A549 (cell line): ENCODE measurements at regions not wholly inside any gene's neighbourhood (a gene's known extent, or its start where the extent isn't known, plus 50 kb on each side); places are given as distances from the start of the nearest gene placed in this dataset.

Experiments
- ATAC-seq, 2 experiments: fragments of 200-7000 bp in 1 of 2; fragments of >200 bp in 1 of 2; cut with Nextera tagmentation in 1 of 2; cut with Tn5 transposase in 1 of 2; 3 replicates each; pipeline versions ENCODE4 v1.8.0 to v1.9.1; 2018 to 2020; ENCODE audit warnings: mild to moderate bottlenecking in 1 of 2, moderate library complexity in 1 of 2
- CTCF ChIA-PET: fragments of 300-600 bp; sonication (Branson Sonifier 250); formaldehyde crosslinking; extraction: SDS; loops from one replicate; lab custom pipeline; 2021; ENCODE audit warnings: antibody characterized with exemption, inconsistent platforms; lab: Yijun Ruan, JAX
- POLR2A ChIA-PET: fragments of 350-600 bp; formaldehyde crosslinking; extraction: SDS; loops from one replicate; lab custom pipeline; 2021; ENCODE audit warnings: antibody characterized with exemption, inconsistent platforms; lab: Yijun Ruan, JAX
- DNase-seq, 2 experiments: peaks; one replicate each; pipeline versions ENCODE4 v3.0.0 to v3.0.0-alpha.2; 2011 to 2016; ENCODE audit warnings: low read depth in 1 of 2, low spot score in 1 of 2
- FAIRE-seq: peaks from 2 replicates; lab custom pipeline; 2011; peaks lifted over from hg19 to GRCh38; lab: Jason Lieb, UNC
- H3K27ac ChIP-seq, 2 experiments: fragments of >200 bp; sonication (Bioruptor Twin); formaldehyde crosslinking; 3 replicates each; pipeline ENCODE4 v1.5.1; 2016 to 2017
- H3K4me1 ChIP-seq: fragments of >200 bp; sonication (Bioruptor Twin); formaldehyde crosslinking; 3 replicates; pipeline ENCODE4 v1.6.1; 2016
- H3K4me2 ChIP-seq: fragments of >200 bp; sonication (Bioruptor Twin); formaldehyde crosslinking; 3 replicates; pipeline ENCODE4 v1.6.1; 2016
- H3K4me3 ChIP-seq: fragments of >200 bp; sonication (Bioruptor Twin); formaldehyde crosslinking; 3 replicates; pipeline ENCODE4 v1.5.1; 2016
- H3K9me3 ChIP-seq: fragments of >200 bp; sonication (Bioruptor Twin); formaldehyde crosslinking; 3 replicates; pipeline ENCODE4 v1.6.1; 2016
- CHD4 ChIP-seq: fragments of 200-600 bp; sonication (generic); IDR thresholded peaks from 2 replicates; pipeline ENCODE4 v1.6.1; 2016; ENCODE audit warnings: antibody characterized with exemption, mild to moderate bottlenecking, borderline replicate concordance
- FOXS1 ChIP-seq: fragments of 250-450 bp; sonication (Bioruptor Pico); IDR thresholded peaks from 2 replicates; pipeline ENCODE4 v1.5.0; 2020; ENCODE audit warnings: mild to moderate bottlenecking, moderate library complexity
- HOXB13 ChIP-seq: fragments of 250-450 bp; sonication (Bioruptor Pico); IDR thresholded peaks from 2 replicates; pipeline ENCODE4 v1.5.0; 2020; ENCODE audit warnings: low read depth, mild to moderate bottlenecking, moderate library complexity
- JUN ChIP-seq, 2 experiments: fragments of >200 bp; sonication (Bioruptor Twin); formaldehyde crosslinking; IDR thresholded peaks; 2 replicates in 1 of 2; 3 replicates in 1 of 2; pipeline ENCODE4 v1.6.1; 2016 to 2017
- JUNB ChIP-seq: fragments of >200 bp; sonication (Bioruptor Twin); formaldehyde crosslinking; IDR thresholded peaks from 2 replicates; pipeline ENCODE4 v1.6.1; 2016
- MAZ ChIP-seq: fragments of 150-350 bp; IDR thresholded peaks from 2 replicates; pipeline ENCODE4 v1.6.1; 2014; ENCODE audit warnings: antibody characterized with exemption, low read depth, low read length, borderline replicate concordance
- NPAS2 ChIP-seq: fragments of 250-450 bp; sonication (Bioruptor Pico); IDR thresholded peaks from 2 replicates; pipeline ENCODE4 v1.8.0; 2022; ENCODE audit warnings: mild to moderate bottlenecking, moderate library complexity, borderline replicate concordance
- PHF8 ChIP-seq: fragments of 200-600 bp; sonication (generic); IDR thresholded peaks from 2 replicates; pipeline ENCODE4 v1.6.1; 2016; ENCODE audit warnings: low read depth, mild to moderate bottlenecking, antibody characterized with exemption, moderate library complexity, borderline replicate concordance
- POLR2A ChIP-seq: IDR thresholded peaks from 2 replicates; pipeline ENCODE4 v1.6.1; 2012; ENCODE audit warnings: mild to moderate bottlenecking, low read length
- POLR2AphosphoS2 ChIP-seq: conservative IDR thresholded peaks from 2 replicates; pipeline ENCODE4 v1.6.1; 2012; ENCODE audit warnings: low read length, improper control_type of control experiment, inconsistent platforms
- RCOR1 ChIP-seq: fragments of 150-350 bp; IDR thresholded peaks from 2 replicates; pipeline ENCODE4 v1.6.1; 2014; ENCODE audit warnings: antibody characterized with exemption, low read length, low read depth
- SMC3 ChIP-seq: fragments of >200 bp; sonication (Bioruptor Twin); formaldehyde crosslinking; IDR thresholded peaks from 3 replicates; pipeline ENCODE4 v1.6.1; 2018; ENCODE audit warnings: inconsistent platforms
- WGBS: methylation state at CpG from one replicate; pipeline ENCODE4 v1.1.6; 2017; ENCODE audit errors: missing lambda C conversion rate; 5-methylcytosine and 5-hydroxymethylcytosine counted together
- TF ChIP-seq, protein P1 (sequence below): IDR thresholded peaks from 2 replicates; pipeline ENCODE4 v1.6.1; 2012; ENCODE audit warnings: low read depth, borderline replicate concordance
- TF ChIP-seq, protein P2 (sequence below): fragments of 250-450 bp; sonication (Bioruptor Pico); IDR thresholded peaks from 2 replicates; pipeline ENCODE4 v1.5.0; 2021; ENCODE audit warnings: mild to moderate bottlenecking, moderate library complexity, borderline replicate concordance
- TF ChIP-seq, protein P3 (sequence below): fragments of >200 bp; sonication (Bioruptor Twin); formaldehyde crosslinking; IDR thresholded peaks from 3 replicates; pipeline ENCODE4 v1.6.1; 2016
- TF ChIP-seq, protein P4 (sequence below): IDR thresholded peaks from 2 replicates; pipeline ENCODE4 v1.6.1; 2012
- TF ChIP-seq, protein P5 (sequence below): fragments of >200 bp; sonication (Bioruptor Twin); formaldehyde crosslinking; IDR thresholded peaks from 3 replicates; pipeline ENCODE4 v1.5.1; 2016
- TF ChIP-seq, protein P6 (sequence below): fragments of 450-650 bp; IDR thresholded peaks from 2 replicates; pipeline ENCODE4 v1.6.1; 2014; ENCODE audit warnings: antibody characterized with exemption

DNA sequence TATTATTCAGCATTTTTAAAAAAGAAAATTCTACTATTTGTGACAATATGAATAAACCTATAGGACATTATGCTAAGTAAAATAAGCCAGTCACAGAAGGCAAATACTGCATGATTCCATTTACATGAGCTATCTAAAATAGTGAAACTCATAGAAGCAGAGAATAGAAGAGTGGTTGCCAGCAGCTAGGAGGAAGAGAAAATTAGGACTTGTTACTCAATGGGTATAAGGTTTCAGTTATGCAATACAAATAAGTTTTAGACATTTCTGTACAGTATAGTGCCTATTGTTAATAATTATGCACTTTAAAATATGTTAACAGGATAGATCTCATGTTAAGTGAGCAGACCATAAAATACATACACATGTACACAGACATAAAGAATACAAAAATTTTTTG, 73.8 kb upstream of the SPINK5 start:
- ChIA-PET POLR2A (no interaction called here), CTCF (interaction anchor here (1.1 kb wide), 1 partner anchor 360 kb away, joined by 3 read pairs; no protein-coding TSS in a partner anchor)
- Histone ChIP-seq H3K4me2 (no peak overlapping the region), H3K27ac (no peak overlapping the region), H3K4me3 (no peak overlapping the region), H3K4me1 (no peaks in the 10 kb centered on the region), H3K9me3 (no peaks in the 10 kb centered on the region)
- FAIRE-seq (no peak), ATAC-seq (no peak), DNase-seq (no peak)
- TF ChIP-seq JUNB: no peak
- no peak for TF ChIP-seq SMC3
- TF ChIP-seq MAZ: no peak
- no peak for TF ChIP-seq JUN (IDR thresholded peaks at IDR 0.05)

DNA sequence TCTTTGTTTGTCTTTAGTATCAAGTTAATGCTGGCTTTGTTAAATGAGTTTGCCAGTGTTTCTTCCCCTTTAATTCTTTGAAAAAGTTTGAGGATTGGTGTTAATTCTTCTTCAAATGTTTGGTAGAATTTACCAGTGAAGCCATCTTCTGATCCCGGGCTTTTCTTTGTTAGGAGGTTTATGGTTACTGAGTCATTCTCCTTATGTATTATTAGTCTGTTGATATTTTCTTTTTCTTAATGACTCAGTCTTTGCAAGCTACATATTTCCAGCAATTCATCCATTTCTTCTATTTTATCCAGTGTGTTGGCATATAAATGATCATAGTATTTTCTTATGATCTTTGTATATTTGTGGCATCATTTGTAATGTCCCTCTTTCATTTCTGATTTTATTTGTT, 74.5 kb upstream of the SPINK5 start:
- no peaks in the 10 kb centered on the region for H3K9me3 ChIP-seq
- no peak overlapping the region for H3K4me3 ChIP-seq
- CTCF ChIA-PET: interaction anchor here (1.1 kb wide), 1 partner anchor 360 kb away, joined by 3 read pairs; no protein-coding TSS in a partner anchor
- DNase-seq (no peak), ATAC-seq (no peak), FAIRE-seq (no peak)
- no peak overlapping the region for H3K27ac ChIP-seq
- H3K4me2 ChIP-seq: no peak overlapping the region
- no peaks in the 10 kb centered on the region for H3K4me1 ChIP-seq
- WGBS: 0% methylated on average over 1 of the region's 1 CpG
- TF ChIP-seq, protein P1, sequence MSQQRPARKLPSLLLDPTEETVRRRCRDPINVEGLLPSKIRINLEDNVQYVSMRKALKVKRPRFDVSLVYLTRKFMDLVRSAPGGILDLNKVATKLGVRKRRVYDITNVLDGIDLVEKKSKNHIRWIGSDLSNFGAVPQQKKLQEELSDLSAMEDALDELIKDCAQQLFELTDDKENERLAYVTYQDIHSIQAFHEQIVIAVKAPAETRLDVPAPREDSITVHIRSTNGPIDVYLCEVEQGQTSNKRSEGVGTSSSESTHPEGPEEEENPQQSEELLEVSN: no peak
- TF ChIP-seq HOXB13 (CRISPR knock-in tag) (no peak), POLR2A (no peak)
- POLR2A ChIA-PET: no interaction called here

DNA sequence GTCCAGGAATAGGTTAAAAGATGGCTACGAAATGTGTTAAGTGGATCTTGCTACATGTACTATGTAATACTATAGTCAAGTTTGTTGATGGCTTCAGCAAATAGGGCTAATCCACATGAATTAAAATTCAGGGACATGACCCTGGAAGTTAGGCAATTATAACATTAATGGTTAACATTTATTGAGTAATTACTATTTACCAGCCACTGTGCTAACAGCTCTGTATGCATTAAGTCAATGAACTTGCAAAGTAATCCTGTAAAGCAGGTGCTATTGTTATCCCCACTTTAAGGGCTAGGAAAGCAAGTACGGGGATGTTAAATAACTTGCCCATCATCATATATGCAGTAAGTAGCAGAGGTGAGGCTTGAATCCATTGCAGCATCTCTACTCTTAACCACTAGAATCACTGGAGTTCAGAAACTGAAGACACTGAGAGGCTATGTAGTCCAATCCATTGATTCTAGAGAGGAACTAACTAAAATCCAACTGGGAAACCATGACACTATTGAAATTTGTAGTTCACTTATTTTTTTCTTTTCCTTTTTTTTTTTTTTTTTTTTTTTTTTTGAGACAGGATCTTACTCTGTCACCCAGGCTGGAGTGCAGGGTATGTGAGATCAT, 77.5 kb upstream of the SPINK5 start:
- Histone ChIP-seq H3K4me3 (no peak overlapping the region), H3K4me1 (no peaks in the 10 kb centered on the region), H3K9me3 (no peaks in the 10 kb centered on the region), H3K27ac (no peak overlapping the region), H3K4me2 (no peak overlapping the region)
- ChIA-PET CTCF (interaction anchor here (0.7 kb wide), 1 partner anchor 1255 kb away, joined by 4 read pairs; no protein-coding TSS in a partner anchor), POLR2A (no interaction called here)
- DNase-seq: no peak
- no peak for TF ChIP-seq JUN (IDR thresholded peaks at IDR 0.05)
- TF ChIP-seq, protein P2, sequence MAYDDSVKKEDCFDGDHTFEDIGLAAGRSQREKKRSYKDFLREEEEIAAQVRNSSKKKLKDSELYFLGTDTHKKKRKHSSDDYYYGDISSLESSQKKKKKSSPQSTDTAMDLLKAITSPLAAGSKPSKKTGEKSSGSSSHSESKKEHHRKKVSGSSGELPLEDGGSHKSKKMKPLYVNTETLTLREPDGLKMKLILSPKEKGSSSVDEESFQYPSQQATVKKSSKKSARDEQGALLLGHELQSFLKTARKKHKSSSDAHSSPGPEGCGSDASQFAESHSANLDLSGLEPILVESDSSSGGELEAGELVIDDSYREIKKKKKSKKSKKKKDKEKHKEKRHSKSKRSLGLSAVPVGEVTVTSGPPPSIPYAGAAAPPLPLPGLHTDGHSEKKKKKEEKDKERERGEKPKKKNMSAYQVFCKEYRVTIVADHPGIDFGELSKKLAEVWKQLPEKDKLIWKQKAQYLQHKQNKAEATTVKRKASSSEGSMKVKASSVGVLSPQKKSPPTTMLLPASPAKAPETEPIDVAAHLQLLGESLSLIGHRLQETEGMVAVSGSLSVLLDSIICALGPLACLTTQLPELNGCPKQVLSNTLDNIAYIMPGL (CRISPR knock-in tag): no peak
- TF ChIP-seq NPAS2 (CRISPR knock-in tag): no peak
- TF ChIP-seq, protein P3, sequence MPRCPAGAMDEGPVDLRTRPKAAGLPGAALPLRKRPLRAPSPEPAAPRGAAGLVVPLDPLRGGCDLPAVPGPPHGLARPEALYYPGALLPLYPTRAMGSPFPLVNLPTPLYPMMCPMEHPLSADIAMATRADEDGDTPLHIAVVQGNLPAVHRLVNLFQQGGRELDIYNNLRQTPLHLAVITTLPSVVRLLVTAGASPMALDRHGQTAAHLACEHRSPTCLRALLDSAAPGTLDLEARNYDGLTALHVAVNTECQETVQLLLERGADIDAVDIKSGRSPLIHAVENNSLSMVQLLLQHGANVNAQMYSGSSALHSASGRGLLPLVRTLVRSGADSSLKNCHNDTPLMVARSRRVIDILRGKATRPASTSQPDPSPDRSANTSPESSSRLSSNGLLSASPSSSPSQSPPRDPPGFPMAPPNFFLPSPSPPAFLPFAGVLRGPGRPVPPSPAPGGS: no peak
- no peak for TF ChIP-seq CHD4
- no peak for TF ChIP-seq POLR2AphosphoS2
- no peak for TF ChIP-seq POLR2A
- TF ChIP-seq, protein P4, sequence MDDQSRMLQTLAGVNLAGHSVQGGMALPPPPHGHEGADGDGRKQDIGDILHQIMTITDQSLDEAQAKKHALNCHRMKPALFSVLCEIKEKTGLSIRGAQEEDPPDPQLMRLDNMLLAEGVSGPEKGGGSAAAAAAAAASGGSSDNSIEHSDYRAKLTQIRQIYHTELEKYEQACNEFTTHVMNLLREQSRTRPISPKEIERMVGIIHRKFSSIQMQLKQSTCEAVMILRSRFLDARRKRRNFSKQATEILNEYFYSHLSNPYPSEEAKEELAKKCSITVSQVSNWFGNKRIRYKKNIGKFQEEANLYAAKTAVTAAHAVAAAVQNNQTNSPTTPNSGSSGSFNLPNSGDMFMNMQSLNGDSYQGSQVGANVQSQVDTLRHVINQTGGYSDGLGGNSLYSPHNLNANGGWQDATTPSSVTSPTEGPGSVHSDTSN: no peak
- TF ChIP-seq, protein P5, sequence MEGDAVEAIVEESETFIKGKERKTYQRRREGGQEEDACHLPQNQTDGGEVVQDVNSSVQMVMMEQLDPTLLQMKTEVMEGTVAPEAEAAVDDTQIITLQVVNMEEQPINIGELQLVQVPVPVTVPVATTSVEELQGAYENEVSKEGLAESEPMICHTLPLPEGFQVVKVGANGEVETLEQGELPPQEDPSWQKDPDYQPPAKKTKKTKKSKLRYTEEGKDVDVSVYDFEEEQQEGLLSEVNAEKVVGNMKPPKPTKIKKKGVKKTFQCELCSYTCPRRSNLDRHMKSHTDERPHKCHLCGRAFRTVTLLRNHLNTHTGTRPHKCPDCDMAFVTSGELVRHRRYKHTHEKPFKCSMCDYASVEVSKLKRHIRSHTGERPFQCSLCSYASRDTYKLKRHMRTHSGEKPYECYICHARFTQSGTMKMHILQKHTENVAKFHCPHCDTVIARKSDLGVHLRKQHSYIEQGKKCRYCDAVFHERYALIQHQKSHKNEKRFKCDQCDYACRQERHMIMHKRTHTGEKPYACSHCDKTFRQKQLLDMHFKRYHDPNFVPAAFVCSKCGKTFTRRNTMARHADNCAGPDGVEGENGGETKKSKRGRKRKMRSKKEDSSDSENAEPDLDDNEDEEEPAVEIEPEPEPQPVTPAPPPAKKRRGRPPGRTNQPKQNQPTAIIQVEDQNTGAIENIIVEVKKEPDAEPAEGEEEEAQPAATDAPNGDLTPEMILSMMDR: no peak
- TF ChIP-seq PHF8: no peak
- TF ChIP-seq HOXB13 (CRISPR knock-in tag): no peak
- TF ChIP-seq FOXS1 (CRISPR knock-in tag): no peak
- TF ChIP-seq, protein P6, sequence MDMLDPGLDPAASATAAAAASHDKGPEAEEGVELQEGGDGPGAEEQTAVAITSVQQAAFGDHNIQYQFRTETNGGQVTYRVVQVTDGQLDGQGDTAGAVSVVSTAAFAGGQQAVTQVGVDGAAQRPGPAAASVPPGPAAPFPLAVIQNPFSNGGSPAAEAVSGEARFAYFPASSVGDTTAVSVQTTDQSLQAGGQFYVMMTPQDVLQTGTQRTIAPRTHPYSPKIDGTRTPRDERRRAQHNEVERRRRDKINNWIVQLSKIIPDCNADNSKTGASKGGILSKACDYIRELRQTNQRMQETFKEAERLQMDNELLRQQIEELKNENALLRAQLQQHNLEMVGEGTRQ: no peak
- TF ChIP-seq RCOR1: no peak
- no peak for FAIRE-seq
- WGBS: 0% methylated on average over 2 of the region's 2 CpGs
- ATAC-seq: no peak
